IPS-18c (cell line): ENCODE measurements at regions not wholly inside any gene's neighbourhood (a gene's known extent, or its start where the extent isn't known, plus 50 kb on each side); places are given as distances from the start of the nearest gene placed in this dataset.

ENCODE experiments used
- H3K4me3 ChIP-seq: 2 replicates; pipeline ENCODE4 v1.7.0; 2013; ENCODE audit warnings: low read depth, mild to moderate bottlenecking, low read length, moderate library complexity; ENCODE audit not compliant: insufficient read depth
- H3K9me3 ChIP-seq: one replicate; pipeline ENCODE4 v1.6.1; 2013; ENCODE audit warnings: mild to moderate bottlenecking, low read length, moderate library complexity; ENCODE audit not compliant: control insufficient read depth, insufficient read depth

DNA sequence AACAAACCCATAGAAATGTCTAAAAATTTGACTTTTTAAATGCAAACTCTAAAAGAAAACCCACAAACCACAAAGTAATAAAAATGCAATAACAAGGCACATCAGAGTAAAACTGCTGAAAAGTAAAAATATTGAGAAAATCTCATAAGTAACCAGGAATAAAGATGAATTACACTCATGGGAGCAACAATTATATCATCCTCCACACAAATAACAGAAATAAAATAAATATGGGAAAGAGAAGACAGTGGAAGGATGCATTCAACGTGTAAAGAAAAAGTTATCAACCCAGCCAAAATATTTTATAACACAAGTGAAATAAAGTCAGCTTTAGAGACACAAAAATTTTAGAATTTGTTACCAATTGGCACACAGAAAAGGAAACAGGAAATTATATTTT, 1420.2 kb downstream of the PCDH18 start:
- H3K4me3 ChIP-seq, result no peak overlapping the region

DNA sequence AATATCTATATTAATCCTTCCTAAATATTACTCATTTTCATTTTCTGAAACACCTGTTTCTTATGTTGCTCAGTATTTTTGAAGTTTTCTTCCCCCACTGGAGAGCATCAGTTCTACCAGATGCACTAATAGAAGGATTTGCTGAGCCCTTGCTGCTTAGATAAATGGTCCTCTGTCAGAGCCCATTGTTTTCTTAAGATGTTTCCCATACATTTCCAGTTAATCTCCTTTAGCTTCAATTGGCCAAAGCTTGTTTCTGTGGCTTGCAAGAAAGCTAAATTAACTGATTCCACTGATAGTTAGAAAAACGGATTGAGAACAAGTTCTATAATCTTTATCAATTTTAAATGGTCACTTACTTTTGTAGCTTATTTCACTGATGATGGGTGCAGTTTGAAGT, 1425.5 kb downstream of the PCDH18 start:
- H3K4me3 ChIP-seq, result no peak overlapping the region
- H3K9me3 ChIP-seq, result no peaks in the 10 kb centered on the region

More for the DNA sequence above, 1420.2 kb downstream of the PCDH18 start:
- no peaks in the 10 kb centered on the region for H3K9me3 ChIP-seq

DNA sequence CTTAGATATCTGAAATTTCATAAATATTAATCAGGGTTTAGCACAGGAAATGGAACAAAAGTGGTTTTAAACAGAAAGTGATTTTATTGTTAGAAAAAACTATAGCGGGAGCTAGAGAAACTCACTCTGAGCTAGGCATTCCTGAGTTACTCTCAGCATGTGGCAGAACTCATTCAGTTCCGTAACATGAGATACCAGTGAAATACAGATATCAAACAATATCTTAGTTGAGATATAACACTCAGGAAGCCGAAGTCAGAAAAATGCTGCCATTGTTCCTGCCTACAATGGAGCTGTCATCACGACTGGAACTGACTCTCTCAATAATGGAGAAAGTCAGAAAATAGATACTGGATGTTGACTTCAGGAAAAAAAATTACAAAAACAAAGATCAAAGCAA, 1428.7 kb downstream of the PCDH18 start:
- no peak overlapping the region for H3K4me3 ChIP-seq
- no peaks in the 10 kb centered on the region for H3K9me3 ChIP-seq

DNA sequence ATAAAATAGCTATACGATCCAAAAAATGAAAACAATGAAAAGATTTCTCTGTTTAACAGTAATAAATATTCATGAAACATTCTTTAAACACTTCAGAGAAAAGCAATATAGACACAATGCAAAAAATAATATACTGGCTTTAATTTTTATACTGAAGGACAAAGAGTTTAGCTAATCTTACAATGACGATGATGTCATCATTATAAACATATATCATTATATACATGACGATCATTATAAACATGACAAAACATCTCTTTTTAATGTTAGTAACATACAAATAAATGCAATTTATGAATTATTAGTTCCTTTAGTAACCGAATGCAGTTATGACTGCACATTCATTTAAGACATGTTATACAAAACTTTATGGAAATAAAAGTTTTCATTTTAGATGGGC, 1434.6 kb downstream of the PCDH18 start:
- Histone ChIP-seq H3K4me3 (no peak overlapping the region), H3K9me3 (no peaks in the 10 kb centered on the region)

DNA sequence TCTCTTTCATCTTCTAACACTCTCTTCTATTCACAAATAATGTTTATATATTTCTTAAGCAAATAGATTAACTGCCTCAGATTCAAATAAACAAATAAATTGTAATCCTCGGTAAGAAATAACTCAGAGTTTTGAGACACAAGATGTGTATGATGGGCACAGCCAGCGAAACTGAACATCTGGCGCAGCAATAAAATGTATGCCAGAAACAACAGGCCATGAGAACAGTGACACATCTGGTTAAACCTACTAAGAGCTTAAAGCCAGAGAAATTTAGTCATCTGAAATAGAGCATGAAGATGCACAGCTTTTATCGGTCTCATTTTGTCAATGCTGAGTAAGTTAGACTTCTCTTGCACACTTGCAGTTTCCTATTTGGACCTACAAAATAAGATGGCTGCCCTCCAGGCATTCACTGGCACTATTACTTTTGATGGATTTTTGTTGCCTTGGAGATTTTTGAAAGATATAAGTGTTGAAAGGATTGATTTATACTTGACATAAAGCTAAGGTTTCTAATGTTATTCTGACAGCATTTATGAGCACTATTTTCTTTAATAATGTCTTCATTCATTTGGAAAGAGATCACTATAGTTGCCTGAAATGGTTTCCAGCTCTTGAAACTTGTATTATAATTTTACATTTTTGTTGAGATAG, 1444.0 kb downstream of the PCDH18 start:
- Histone ChIP-seq H3K9me3 (no peaks in the 10 kb centered on the region), H3K4me3 (no peak overlapping the region)

DNA sequence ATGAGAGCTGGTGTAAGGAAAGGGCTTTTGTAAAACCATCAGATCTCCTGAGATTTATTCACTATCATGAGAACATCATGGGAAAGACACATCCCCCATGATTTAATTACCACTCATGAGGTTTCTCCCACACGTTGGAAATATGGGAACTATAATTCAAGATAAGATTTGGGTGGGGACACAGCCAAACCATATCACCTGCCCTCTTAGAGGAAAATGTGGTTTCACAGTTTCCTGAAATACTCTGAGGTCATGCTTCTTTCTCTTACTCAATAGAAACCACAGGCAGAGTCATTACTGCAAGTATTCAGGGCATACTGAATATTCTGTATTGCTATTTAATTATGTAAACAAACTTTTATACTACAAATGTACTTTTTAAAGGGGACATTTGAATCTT, 1453.3 kb downstream of the PCDH18 start:
- no peaks in the 10 kb centered on the region for H3K9me3 ChIP-seq
- no peak overlapping the region for H3K4me3 ChIP-seq

DNA sequence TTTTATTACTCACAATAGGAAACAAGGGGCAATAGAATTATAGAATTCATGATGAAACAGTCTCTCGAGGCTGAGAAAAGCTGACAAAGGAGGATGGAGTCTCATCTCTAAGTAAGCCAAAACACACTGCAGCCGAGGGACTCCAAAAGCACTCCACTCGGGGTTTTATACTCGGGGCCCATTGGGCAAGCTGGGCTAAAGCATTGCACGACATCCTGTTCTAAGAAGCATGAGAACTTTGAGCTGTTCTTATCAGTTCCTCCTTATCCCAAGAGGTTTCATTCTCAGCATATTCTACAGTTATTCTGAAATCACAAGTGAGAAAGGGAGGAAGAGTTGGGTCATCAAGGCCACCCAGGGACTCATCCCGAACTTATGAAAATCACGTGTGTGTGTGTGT, 1475.5 kb downstream of the PCDH18 start:
- no peak overlapping the region for H3K4me3 ChIP-seq
- H3K9me3 ChIP-seq, result no peaks in the 10 kb centered on the region

DNA sequence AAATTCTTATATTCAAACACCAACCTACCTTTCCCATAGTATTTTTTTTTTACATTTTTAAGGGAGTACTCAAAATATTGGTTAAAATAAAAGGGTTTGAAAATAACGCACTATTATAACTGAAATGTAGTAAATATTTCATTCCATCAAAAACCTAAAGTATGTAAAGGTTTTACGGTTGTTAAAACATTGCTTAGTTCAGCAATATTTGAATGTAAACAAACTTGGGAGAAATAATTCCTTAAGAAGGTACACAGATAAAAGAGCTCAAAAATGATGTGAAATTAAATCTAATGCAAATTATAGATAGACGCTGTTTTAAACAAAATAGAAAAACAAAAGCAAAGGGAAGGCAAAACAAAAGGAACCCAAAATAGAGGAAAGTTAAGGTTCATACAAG, 1476.9 kb downstream of the PCDH18 start:
- Histone ChIP-seq H3K9me3 (no peaks in the 10 kb centered on the region), H3K4me3 (no peak overlapping the region)

DNA sequence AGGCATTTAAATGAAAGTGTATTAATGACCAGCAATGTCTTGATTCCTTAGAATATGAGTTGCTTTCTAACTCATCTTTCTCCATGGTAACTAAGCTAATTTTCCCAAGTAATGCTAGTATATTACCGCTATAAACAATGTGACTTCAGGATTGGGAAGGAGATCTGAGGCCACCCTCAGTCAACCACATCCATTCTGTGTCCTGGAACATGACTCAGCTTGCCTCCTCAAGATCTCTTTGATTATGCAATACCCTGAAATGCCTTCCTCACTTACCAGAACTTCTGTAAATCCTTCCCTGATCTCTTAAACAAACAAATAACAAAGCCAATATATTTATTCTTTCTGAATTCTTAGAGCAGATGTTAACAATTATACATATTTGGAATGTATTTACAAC, 1495.5 kb downstream of the PCDH18 start:
- Histone ChIP-seq H3K9me3 (no peaks in the 10 kb centered on the region), H3K4me3 (no peak overlapping the region)

DNA sequence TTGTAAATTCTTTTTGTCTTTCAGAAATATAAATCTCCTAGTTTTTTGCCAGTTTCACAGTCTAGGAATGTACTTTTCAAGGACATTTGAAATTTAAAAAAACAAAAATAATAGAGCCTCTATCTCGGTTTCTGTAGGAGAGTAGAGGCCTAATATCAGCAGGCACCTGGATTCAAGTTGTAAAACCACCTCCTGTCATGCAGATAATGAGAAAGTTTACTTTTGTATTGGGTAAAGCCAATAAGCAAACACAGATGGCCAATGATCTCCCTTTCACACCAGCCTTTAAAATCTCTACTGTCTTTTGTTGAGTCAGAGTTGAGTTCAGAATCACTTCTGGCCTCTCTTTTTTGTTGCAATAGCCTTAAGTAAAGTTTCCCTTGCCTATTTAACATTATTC, 1499.9 kb downstream of the PCDH18 start:
- H3K4me3 ChIP-seq, result no peak overlapping the region
- H3K9me3 ChIP-seq, result no peaks in the 10 kb centered on the region

DNA sequence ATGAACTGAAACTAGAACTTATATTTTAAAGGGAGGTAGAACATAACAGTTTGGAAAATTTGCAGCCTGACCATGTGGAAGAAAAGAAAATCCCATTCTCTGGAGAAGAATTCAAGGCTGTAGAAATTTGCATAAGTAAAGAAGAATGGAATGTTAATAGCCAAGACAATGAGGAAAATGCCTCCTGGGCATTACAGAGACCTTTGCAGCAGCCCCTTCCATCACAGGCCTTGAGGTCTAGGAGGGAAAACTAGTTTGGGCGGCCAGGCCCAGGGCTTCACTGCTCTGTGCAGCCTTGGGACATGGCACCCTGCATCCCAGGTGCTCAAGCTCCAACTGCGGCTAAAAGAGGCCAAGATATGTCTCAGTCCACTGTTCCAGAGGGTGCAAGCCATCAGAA, 1506.8 kb downstream of the PCDH18 start:
- H3K9me3 ChIP-seq, result no peaks in the 10 kb centered on the region
- H3K4me3 ChIP-seq, result no peak overlapping the region

DNA sequence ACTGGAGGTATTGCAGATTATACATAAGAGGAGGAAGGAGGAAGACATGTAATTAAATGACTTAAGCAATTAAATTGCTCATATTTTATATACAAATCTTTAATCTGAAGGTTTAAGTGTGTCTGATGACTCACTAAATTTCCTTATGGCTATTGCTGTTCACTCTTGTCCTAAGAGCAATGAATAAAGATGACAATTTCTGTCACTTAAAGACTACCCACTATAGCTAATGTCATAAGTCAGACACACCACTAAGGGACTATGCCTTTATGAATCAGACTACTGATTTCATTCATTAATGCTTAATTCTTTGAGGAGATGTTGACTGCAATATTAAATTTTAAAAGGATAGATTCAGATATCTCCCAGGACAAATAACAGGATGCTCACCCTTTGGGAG, 1514.7 kb downstream of the PCDH18 start:
- Histone ChIP-seq H3K9me3 (no peaks in the 10 kb centered on the region), H3K4me3 (no peak overlapping the region)

DNA sequence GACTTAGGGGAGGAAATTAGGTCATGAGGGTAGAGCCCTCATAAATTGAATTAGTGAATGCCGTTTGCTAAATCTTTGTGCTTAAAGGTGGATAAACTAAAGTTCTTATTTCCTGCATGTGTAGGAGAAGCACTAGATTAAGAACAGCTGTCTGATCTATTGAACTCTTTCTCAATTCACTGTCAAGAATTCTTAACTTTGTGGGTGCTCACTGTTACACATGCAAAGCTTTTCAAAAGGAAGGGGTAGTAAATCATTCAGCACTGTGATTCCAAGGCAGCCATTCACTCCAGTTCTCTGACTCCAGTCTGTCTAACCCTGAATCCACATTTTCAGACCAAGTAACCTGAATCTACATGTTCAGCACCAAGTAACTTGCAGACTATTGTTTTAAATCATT, 1520.1 kb downstream of the PCDH18 start:
- Histone ChIP-seq H3K4me3 (no peak overlapping the region), H3K9me3 (peaks cover 2% of the 10 kb centered on the region)

DNA sequence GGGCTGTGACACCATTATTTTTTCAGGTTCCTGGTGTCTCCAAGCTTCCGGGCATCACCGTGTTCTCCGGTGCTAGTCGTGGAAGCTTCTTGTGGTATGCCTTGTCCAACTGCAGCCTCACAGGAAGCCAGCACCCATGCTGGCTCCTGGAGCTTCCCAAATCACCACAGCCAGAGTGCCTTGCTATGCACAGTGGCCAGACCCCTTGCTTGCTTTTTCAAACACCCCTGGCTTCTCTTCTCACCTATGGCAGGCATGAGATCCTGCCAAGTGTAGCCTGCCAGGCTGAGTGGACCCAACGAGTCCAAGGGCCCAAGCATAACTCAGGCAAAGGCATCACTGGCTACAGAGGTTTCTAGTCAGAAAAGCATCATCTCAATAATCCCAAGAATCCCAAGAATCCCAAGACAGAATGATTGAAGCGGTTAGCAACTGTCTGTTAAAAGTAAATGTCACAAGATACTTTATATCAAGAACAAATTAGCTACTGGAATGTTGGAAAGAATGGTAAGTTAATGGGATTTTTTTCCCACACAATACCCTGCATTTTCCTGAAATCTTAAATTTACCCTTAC, 1522.9 kb downstream of the PCDH18 start:
- no peak overlapping the region for H3K4me3 ChIP-seq
- H3K9me3 ChIP-seq, result peaks cover 2% of the 10 kb centered on the region

DNA sequence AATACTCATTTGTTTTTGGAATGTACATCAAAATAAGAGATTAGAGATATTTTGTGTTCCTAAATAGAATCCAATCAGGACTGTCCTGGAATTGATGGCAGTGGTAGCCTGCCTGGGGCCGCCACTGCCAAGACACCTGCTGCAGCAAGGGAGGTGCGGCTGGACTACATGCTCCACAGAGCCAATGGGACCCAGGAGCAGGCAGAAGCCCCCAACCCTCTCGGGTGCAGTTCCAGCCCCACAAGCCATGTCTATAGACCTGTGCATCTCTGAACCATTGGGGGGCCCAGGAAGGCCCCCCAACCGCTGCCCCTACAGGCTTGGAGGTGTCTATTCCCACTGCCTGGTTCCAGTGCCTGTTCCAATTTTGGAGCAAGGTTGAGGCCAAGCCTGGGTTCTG, 1524.3 kb downstream of the PCDH18 start:
- Histone ChIP-seq H3K4me3 (no peak overlapping the region), H3K9me3 (peaks cover 2% of the 10 kb centered on the region)

DNA sequence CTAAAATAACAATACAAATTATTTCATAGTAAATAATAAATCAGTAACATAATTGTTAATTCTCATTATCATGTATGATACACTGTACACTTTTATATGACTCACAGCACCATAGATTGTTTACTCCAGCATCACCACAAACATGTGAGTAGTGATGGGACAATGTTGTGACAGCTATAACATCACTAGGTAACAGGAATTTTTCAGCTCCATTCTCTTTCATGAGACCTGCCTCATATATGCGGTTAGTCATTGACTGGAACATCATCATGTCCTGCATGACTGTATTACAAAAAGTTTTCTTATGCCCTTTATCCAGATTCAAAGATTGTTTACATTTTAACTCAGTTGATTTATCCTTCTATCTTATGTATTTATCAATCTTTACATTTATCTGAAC, 1530.0 kb downstream of the PCDH18 start:
- Histone ChIP-seq H3K4me3 (no peak overlapping the region), H3K9me3 (no peaks in the 10 kb centered on the region)

DNA sequence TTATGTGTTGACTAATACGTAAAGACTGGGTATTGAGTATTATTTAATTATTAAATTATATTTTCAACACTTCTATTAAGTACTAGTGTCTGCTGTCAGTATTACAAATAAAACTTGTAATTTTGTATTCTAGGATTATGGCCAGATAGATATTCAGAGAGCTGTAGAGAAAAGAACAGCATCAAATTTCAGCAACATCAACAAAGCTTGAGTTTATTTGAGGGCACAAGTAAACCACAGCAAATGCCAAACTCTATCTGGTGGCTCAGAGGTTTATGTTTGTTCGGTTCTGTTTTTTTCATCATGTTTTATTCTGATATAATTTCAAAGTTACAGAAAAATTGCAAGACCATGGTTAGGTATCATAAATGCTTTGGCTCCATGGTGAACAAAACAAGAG, 1530.5 kb downstream of the PCDH18 start:
- H3K4me3 ChIP-seq, result no peak overlapping the region
- H3K9me3 ChIP-seq, result no peaks in the 10 kb centered on the region

DNA sequence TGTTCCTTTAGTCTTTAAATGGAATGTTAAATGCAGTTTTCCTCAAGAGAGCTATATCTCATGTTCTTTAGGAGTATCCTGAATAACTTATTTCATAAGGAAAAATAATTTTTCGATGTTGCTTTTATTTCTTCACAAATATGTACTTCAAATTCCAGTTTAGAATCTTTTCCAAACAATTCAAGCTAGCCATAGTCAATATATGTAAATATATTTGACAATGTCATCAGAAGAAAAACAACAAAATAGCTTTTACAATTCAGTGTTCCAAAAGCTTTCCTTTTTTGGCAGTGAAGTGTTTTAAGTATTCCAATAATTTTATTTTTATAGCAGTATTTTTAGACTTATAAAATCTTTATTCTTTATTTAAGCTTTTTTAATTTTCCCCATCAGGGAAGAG, 1532.0 kb downstream of the PCDH18 start:
- Histone ChIP-seq H3K4me3 (no peak overlapping the region), H3K9me3 (no peaks in the 10 kb centered on the region)

DNA sequence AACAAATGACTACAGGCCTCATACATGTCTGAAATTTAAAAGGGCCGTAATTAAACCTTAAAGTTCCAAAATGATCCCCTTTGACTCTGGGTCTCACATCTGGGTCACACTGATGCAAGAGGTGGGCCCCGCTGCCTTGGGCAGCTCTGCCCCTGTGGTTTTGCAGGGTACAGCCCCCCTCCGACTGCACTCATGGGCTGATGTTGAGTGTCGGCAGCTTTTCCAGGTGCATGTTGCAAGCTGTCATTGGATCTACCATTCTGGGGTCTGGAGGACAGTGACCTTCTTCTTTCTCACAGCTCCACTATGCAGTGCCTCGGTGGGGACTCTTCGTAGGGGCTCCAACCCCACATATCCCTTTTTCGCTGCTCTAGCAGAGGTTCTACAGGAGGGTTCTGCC, 1537.9 kb downstream of the PCDH18 start:
- no peak overlapping the region for H3K4me3 ChIP-seq
- H3K9me3 ChIP-seq, result peaks cover 2% of the 10 kb centered on the region
